A673 (cell line): ENCODE measurements at regions not wholly inside any gene's neighbourhood (a gene's known extent, or its start where the extent isn't known, plus 50 kb on each side); places are given as distances from the start of the nearest gene placed in this dataset.

Source experiments
- BruUV-seq: library from RNA; stranded (reverse); fragments of 400-500 nt; replicated peaks from 2 replicates; lab custom pipeline; 2021; lab: Mats Ljungman, UMichigan
- CTCF ChIA-PET: fragments of 300-600 bp; sonication (Branson Sonifier 250); formaldehyde crosslinking; loops from one replicate; lab custom pipeline; 2022; ENCODE audit warnings: antibody characterized with exemption; lab: Charles Lee
- POLR2A ChIA-PET: fragments of 300-600 bp; sonication (Branson Sonifier 250); formaldehyde crosslinking; loops from one replicate; lab custom pipeline; 2022; ENCODE audit warnings: antibody characterized with exemption; ENCODE audit not compliant: low non-redundant PET; lab: Charles Lee
- DNase-seq: peaks from one replicate; pipeline ENCODE4 v3.0.0-alpha.2; 2015; ENCODE audit warnings: low spot score
- H3K27ac ChIP-seq: fragments of 200-600 bp; sonication (generic); 2 replicates; pipeline ENCODE4 v1.5.1; 2016; ENCODE audit warnings: mixed run types, low read depth, mild to moderate bottlenecking, mixed read lengths, antibody characterized with exemption, low read length; ENCODE audit not compliant: poor library complexity, severe bottlenecking
- H3K27me3 ChIP-seq: fragments of 200-600 bp; sonication (generic); replicated peaks from 2 replicates; pipeline ENCODE4 v1.6.1; 2017; ENCODE audit warnings: mixed run types, low read depth, mild to moderate bottlenecking, mixed read lengths, antibody characterized with exemption, low read length; ENCODE audit not compliant: insufficient read depth, poor library complexity
- H3K36me3 ChIP-seq: fragments of 200-600 bp; sonication (generic); 2 replicates; pipeline ENCODE4 v1.6.1; 2016; ENCODE audit warnings: mixed run types, mild to moderate bottlenecking, mixed read lengths, antibody characterized with exemption, low read length; ENCODE audit not compliant: insufficient read depth, poor library complexity, severe bottlenecking
- H3K4me1 ChIP-seq: fragments of 200-600 bp; sonication (generic); 2 replicates; pipeline ENCODE4 v1.6.1; 2017; ENCODE audit warnings: mixed run types, mild to moderate bottlenecking, mixed read lengths, antibody characterized with exemption, low read length; ENCODE audit not compliant: insufficient read depth, poor library complexity, severe bottlenecking
- H3K4me3 ChIP-seq: fragments of 200-600 bp; sonication (generic); 2 replicates; pipeline ENCODE4 v1.5.1; 2016; ENCODE audit warnings: low read depth, mixed run types, mild to moderate bottlenecking, mixed read lengths, low read length; ENCODE audit not compliant: poor library complexity, severe bottlenecking
- H3K9me3 ChIP-seq: fragments of 200-600 bp; sonication (generic); 2 replicates; pipeline ENCODE4 v1.6.1; 2016; ENCODE audit warnings: mixed run types, low read depth, mild to moderate bottlenecking, mixed read lengths, antibody characterized with exemption, low read length; ENCODE audit not compliant: poor library complexity, severe bottlenecking
- CTCF ChIP-seq: fragments of 300-800, 200-600 bp; sonication (generic); conservative IDR thresholded peaks from 2 replicates; pipeline ENCODE4 v1.5.1; 2017; ENCODE audit warnings: low read depth, mild to moderate bottlenecking, antibody characterized with exemption, low read length, moderate library complexity, mixed read lengths
- EZH2 ChIP-seq: fragments of 200-600 bp; sonication (generic); IDR thresholded peaks from 2 replicates; pipeline ENCODE4 v1.6.1; 2017; ENCODE audit warnings: borderline replicate concordance, low read depth, mild to moderate bottlenecking, mixed read lengths, antibody characterized with exemption, low read length; ENCODE audit not compliant: poor library complexity, severe bottlenecking
- intact Hi-C: fragments of 100-400 bp; cut with micrococcal nuclease; formaldehyde crosslinking; loops from one replicate; pipeline ENCODE4 v1.10.0; 2022; ENCODE audit not compliant: unreplicated experiment

- Histone ChIP-seq H3K27ac (no peak overlapping the region), H3K9me3 (no peaks in the 10 kb centered on the region), H3K4me3 (no peak overlapping the region), H3K4me1 (peaks cover 18% of the 10 kb centered on the region), H3K27me3 (no peaks in the 10 kb centered on the region), H3K36me3 (no peaks in the 10 kb centered on the region)
- ChIA-PET POLR2A (no interaction called here), CTCF (no interaction called here)
- intact Hi-C loops, result no loop called here
- no TSS peak for BruUV-seq
- no peak for DNase-seq
- TF ChIP-seq CTCF, result no peak
- no peak for TF ChIP-seq EZH2
These were observed 310.5 kb upstream of the DDX53 start for GRCh38 chrX:22689290-22689689.

- Histone ChIP-seq H3K36me3 (no peaks in the 10 kb centered on the region), H3K9me3 (no peaks in the 10 kb centered on the region), H3K27ac (peak overlapping the region; percentile 44), H3K4me3 (no peak overlapping the region), H3K27me3 (no peaks in the 10 kb centered on the region), H3K4me1 (peaks cover 18% of the 10 kb centered on the region)
- no TSS peak for BruUV-seq
- POLR2A ChIA-PET, result interaction anchor here (0.6 kb wide), 1 partner anchor 166 kb away, joined by 3 read pairs; no protein-coding TSS in a partner anchor
- CTCF ChIA-PET, result no interaction called here
- intact Hi-C loops, result no loop called here
- DNase-seq, result no peak
- TF ChIP-seq EZH2 (no peak), CTCF (no peak)
These were observed 309.6 kb upstream of the DDX53 start for GRCh38 chrX:22690116-22690515.

- Histone ChIP-seq H3K4me3 (no peak overlapping the region), H3K36me3 (no peaks in the 10 kb centered on the region), H3K4me1 (peaks cover 11% of the 10 kb centered on the region), H3K27me3 (no peaks in the 10 kb centered on the region), H3K9me3 (no peaks in the 10 kb centered on the region), H3K27ac (no peak overlapping the region)
- BruUV-seq, result no TSS peak
- ChIA-PET CTCF (no interaction called here), POLR2A (no interaction called here)
- DNase-seq, result no peak
- TF ChIP-seq EZH2, result no peak
- no peak for TF ChIP-seq CTCF
- intact Hi-C loops, result no loop called here
These were observed 307.7 kb upstream of the DDX53 start for GRCh38 chrX:22691966-22692565.
